ENCODE measurements at regions not wholly inside any gene's neighbourhood (a gene's known extent, or its start where the extent isn't known, plus 50 kb on each side); places are given as distances from the start of the nearest gene placed in this dataset.
"Not testable (repeated sequence)": the region's sequence is repeated elsewhere in the genome, so short reads cannot be mapped to it uniquely, and the experiment has no call there.

GRCh38 chr1:228887960-228888359, 152.7 kb downstream of the RHOU start:
- 55% methylated on average over 1 of the region's 1 CpG for WGBS
- DNase-seq (ENCODE audit: extremely low spot score): no peak
- Histone ChIP-seq H3K27ac (ENCODE audit: low read depth) (no peak overlapping the region), H3K36me3 (ENCODE audit: insufficient read depth) (no peaks in the 10 kb centered on the region), H3K4me3 (ENCODE audit: low read depth, low read length) (no peak overlapping the region), H3K4me1 (ENCODE audit: insufficient read depth) (no peaks in the 10 kb centered on the region)

GRCh38 chr1:228889289-228889688, 154.0 kb downstream of the RHOU start:
- WGBS: 92% methylated on average over 2 of the region's 2 CpGs
- no peaks in the 10 kb centered on the region for H3K4me1 ChIP-seq (ENCODE audit: insufficient read depth)
- DNase-seq (ENCODE audit: extremely low spot score): no peak
- no peaks in the 10 kb centered on the region for H3K36me3 ChIP-seq (ENCODE audit: insufficient read depth)
- H3K4me3 ChIP-seq (ENCODE audit: low read depth, low read length): no peak overlapping the region
- H3K27ac ChIP-seq (ENCODE audit: low read depth): no peak overlapping the region

- Histone ChIP-seq H3K27ac (ENCODE audit: low read depth) (no peak overlapping the region), H3K36me3 (ENCODE audit: insufficient read depth) (no peaks in the 10 kb centered on the region), H3K4me3 (ENCODE audit: low read depth, low read length) (no peak overlapping the region), H3K4me1 (ENCODE audit: insufficient read depth) (no peaks in the 10 kb centered on the region)
- 85% methylated on average over 16 of the region's 16 CpGs for WGBS
- no peak for DNase-seq (ENCODE audit: extremely low spot score)
Observed at GRCh38 chr1:228891272-228892034, 156.2 kb downstream of the RHOU start.

- WGBS: 100% methylated on average over 3 of the region's 4 CpGs
- H3K27ac ChIP-seq (ENCODE audit: low read depth): not testable (repeated sequence)
Observed at GRCh38 chr1:228892200-228892599, 156.9 kb downstream of the RHOU start.

GRCh38 chr1:228894442-228894989, 159.2 kb downstream of the RHOU start:
- Histone ChIP-seq H3K36me3 (ENCODE audit: insufficient read depth) (no peaks in the 10 kb centered on the region), H3K4me3 (ENCODE audit: low read depth, low read length) (no peak overlapping the region), H3K27ac (ENCODE audit: low read depth) (no peak overlapping the region), H3K4me1 (ENCODE audit: insufficient read depth) (no peaks in the 10 kb centered on the region)
- WGBS: 90% methylated on average over 10 of the region's 10 CpGs
- no peak for DNase-seq (ENCODE audit: extremely low spot score)

More at GRCh38 chr1:228892200-228892599, 156.9 kb downstream of the RHOU start:
- H3K4me3 ChIP-seq (ENCODE audit: low read depth, low read length); H3K4me1 ChIP-seq (ENCODE audit: insufficient read depth); H3K36me3 ChIP-seq (ENCODE audit: insufficient read depth); DNase-seq (ENCODE audit: extremely low spot score): not testable (repeated sequence)

- no peak for DNase-seq (ENCODE audit: extremely low spot score)
- H3K4me1 ChIP-seq (ENCODE audit: insufficient read depth): no peaks in the 10 kb centered on the region
- H3K36me3 ChIP-seq (ENCODE audit: insufficient read depth): no peaks in the 10 kb centered on the region
- WGBS: 96% methylated on average over 9 of the region's 9 CpGs
- H3K4me3 ChIP-seq (ENCODE audit: low read depth, low read length): no peak overlapping the region
- no peak overlapping the region for H3K27ac ChIP-seq (ENCODE audit: low read depth)
Observed at GRCh38 chr1:228897901-228898300, 162.6 kb downstream of the RHOU start.

- no peaks in the 10 kb centered on the region for H3K4me1 ChIP-seq (ENCODE audit: insufficient read depth)
- 83% methylated on average over 8 of the region's 8 CpGs for WGBS
- DNase-seq (ENCODE audit: extremely low spot score): no peak
- H3K27ac ChIP-seq (ENCODE audit: low read depth): no peak overlapping the region
- no peaks in the 10 kb centered on the region for H3K36me3 ChIP-seq (ENCODE audit: insufficient read depth)
- no peak overlapping the region for H3K4me3 ChIP-seq (ENCODE audit: low read depth, low read length)
Observed at GRCh38 chr1:228898582-228898992, 163.3 kb downstream of the RHOU start.

GRCh38 chr1:228899421-228899956, 164.2 kb downstream of the RHOU start:
- 87% methylated on average over 12 of the region's 12 CpGs for WGBS
- no peaks in the 10 kb centered on the region for H3K36me3 ChIP-seq (ENCODE audit: insufficient read depth)
- H3K27ac ChIP-seq (ENCODE audit: low read depth): no peak overlapping the region
- no peak overlapping the region for H3K4me3 ChIP-seq (ENCODE audit: low read depth, low read length)
- DNase-seq (ENCODE audit: extremely low spot score): no peak
- no peaks in the 10 kb centered on the region for H3K4me1 ChIP-seq (ENCODE audit: insufficient read depth)

GRCh38 chr1:228900099-228900885, 165.0 kb downstream of the RHOU start:
- Histone ChIP-seq H3K4me1 (ENCODE audit: insufficient read depth) (no peaks in the 10 kb centered on the region), H3K27ac (ENCODE audit: low read depth) (peak overlapping the region; percentile 30), H3K4me3 (ENCODE audit: low read depth, low read length) (no peak overlapping the region), H3K36me3 (ENCODE audit: insufficient read depth) (no peaks in the 10 kb centered on the region)
- WGBS: 27% methylated on average over 17 of the region's 17 CpGs
- peak; percentile 58 for DNase-seq (ENCODE audit: extremely low spot score)

GRCh38 chr1:228900886-228901392, 165.7 kb downstream of the RHOU start:
- no peak overlapping the region for H3K27ac ChIP-seq (ENCODE audit: low read depth)

GRCh38 chr1:228901936-228902681, 166.8 kb downstream of the RHOU start:
- no peaks in the 10 kb centered on the region for H3K36me3 ChIP-seq (ENCODE audit: insufficient read depth)
- DNase-seq (ENCODE audit: extremely low spot score): no peak
- H3K27ac ChIP-seq (ENCODE audit: low read depth): no peak overlapping the region
- 86% methylated on average over 5 of the region's 5 CpGs for WGBS
- no peak overlapping the region for H3K4me3 ChIP-seq (ENCODE audit: low read depth, low read length)
- no peaks in the 10 kb centered on the region for H3K4me1 ChIP-seq (ENCODE audit: insufficient read depth)

More at GRCh38 chr1:228900886-228901392, 165.7 kb downstream of the RHOU start:
- Histone ChIP-seq H3K4me3 (ENCODE audit: low read depth, low read length) (no peak overlapping the region), H3K4me1 (ENCODE audit: insufficient read depth) (no peaks in the 10 kb centered on the region), H3K36me3 (ENCODE audit: insufficient read depth) (no peaks in the 10 kb centered on the region)
- 59% methylated on average over 6 of the region's 6 CpGs for WGBS
- DNase-seq (ENCODE audit: extremely low spot score): peak; percentile 58

GRCh38 chr1:228902781-228903433, 167.6 kb downstream of the RHOU start:
- Histone ChIP-seq H3K4me1 (ENCODE audit: insufficient read depth) (no peaks in the 10 kb centered on the region), H3K4me3 (ENCODE audit: low read depth, low read length) (no peak overlapping the region), H3K27ac (ENCODE audit: low read depth) (no peak overlapping the region), H3K36me3 (ENCODE audit: insufficient read depth) (no peaks in the 10 kb centered on the region)
- DNase-seq (ENCODE audit: extremely low spot score): peak; percentile 77
- 41% methylated on average over 13 of the region's 13 CpGs for WGBS
